ENCODE measurements at regions not wholly inside any gene's neighbourhood (a gene's known extent, or its start where the extent isn't known, plus 50 kb on each side); places are given as distances from the start of the nearest gene placed in this dataset.

DNA sequence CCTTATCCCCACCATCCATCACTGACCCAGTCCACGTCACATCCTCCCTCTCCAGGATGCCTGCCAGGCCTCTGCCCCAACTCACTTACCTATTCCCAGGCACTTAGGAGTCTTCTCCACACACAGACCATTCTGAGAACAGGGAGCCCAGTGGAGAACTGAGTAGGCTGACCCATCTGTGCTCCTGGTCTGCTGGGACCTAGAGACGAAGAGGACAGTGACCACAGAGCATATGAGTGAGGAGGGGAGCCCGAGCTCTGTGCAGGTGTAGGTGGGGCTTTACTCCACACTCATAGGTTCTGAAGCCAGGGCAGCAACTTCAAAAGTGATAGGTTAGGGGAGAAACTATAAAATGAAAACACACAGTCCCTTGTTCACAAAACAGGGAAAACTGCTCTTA lies 130.0 kb downstream of the NDUFA10 start:
- TF ChIP-seq POLR2A (IDR thresholded peaks at IDR 0.05): no peak
- TF ChIP-seq, protein P1, sequence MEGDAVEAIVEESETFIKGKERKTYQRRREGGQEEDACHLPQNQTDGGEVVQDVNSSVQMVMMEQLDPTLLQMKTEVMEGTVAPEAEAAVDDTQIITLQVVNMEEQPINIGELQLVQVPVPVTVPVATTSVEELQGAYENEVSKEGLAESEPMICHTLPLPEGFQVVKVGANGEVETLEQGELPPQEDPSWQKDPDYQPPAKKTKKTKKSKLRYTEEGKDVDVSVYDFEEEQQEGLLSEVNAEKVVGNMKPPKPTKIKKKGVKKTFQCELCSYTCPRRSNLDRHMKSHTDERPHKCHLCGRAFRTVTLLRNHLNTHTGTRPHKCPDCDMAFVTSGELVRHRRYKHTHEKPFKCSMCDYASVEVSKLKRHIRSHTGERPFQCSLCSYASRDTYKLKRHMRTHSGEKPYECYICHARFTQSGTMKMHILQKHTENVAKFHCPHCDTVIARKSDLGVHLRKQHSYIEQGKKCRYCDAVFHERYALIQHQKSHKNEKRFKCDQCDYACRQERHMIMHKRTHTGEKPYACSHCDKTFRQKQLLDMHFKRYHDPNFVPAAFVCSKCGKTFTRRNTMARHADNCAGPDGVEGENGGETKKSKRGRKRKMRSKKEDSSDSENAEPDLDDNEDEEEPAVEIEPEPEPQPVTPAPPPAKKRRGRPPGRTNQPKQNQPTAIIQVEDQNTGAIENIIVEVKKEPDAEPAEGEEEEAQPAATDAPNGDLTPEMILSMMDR (IDR thresholded peaks at IDR 0.05): no peak
